Activated CD8-positive, alpha-beta memory T cell treated with anti-CD3 and anti-CD28 coated beads for 1 hour (primary cell): ENCODE measurements at regions not wholly inside any gene's neighbourhood (a gene's known extent, or its start where the extent isn't known, plus 50 kb on each side); places are given as distances from the start of the nearest gene placed in this dataset.
"Not testable (repeated sequence)": the region's sequence is repeated elsewhere in the genome, so short reads cannot be mapped to it uniquely, and the experiment has no call there.

Source experiments
- DNase-seq, 2 donors: peaks; one replicate each; pipeline ENCODE4 v3.0.0-alpha.2; 2020; ENCODE audit warnings: low read depth in 1 of 2; ENCODE audit errors: extremely low read depth in 1 of 2

- DNase-seq, result no peak
Observed at GRCh38 chr3:43838009-43838758, 147.4 kb downstream of the ABHD5 start.

- DNase-seq, result no peak
Observed at GRCh38 chr3:43838877-43839276, 148.1 kb downstream of the ABHD5 start.

GRCh38 chr3:43843386-43843785, 152.6 kb downstream of the ABHD5 start:
- DNase-seq, result no peak

GRCh38 chr3:43844757-43845156, 154.0 kb downstream of the ABHD5 start:
- DNase-seq, result no peak

- not testable (repeated sequence) for DNase-seq
Observed at GRCh38 chr3:43845553-43845952, 154.8 kb downstream of the ABHD5 start.

- no peak for DNase-seq
Observed at GRCh38 chr3:43852066-43852465, 161.3 kb downstream of the ABHD5 start.

GRCh38 chr3:43854283-43854682, 163.5 kb downstream of the ABHD5 start:
- no peak for DNase-seq

- no peak for DNase-seq
Observed at GRCh38 chr3:43854916-43855315, 164.2 kb downstream of the ABHD5 start.

- no peak for DNase-seq
Observed at GRCh38 chr3:43855674-43856299, 165.0 kb downstream of the ABHD5 start.

GRCh38 chr3:43856351-43856750, 165.6 kb downstream of the ABHD5 start:
- no peak for DNase-seq

- DNase-seq, result no peak
Observed at GRCh38 chr3:43856761-43857160, 166.0 kb downstream of the ABHD5 start.

GRCh38 chr3:43857361-43858293, 166.9 kb downstream of the ABHD5 start:
- no peak for DNase-seq

- DNase-seq, result no peak
Observed at GRCh38 chr3:43858294-43858701, 167.6 kb downstream of the ABHD5 start.

GRCh38 chr3:43859766-43860165, 169.0 kb downstream of the ABHD5 start:
- DNase-seq, result no peak

- no peak for DNase-seq
Observed at GRCh38 chr3:43861635-43862034, 170.9 kb downstream of the ABHD5 start.

GRCh38 chr3:43862470-43862869, 171.7 kb downstream of the ABHD5 start:
- no peak for DNase-seq

- no peak for DNase-seq
Observed at GRCh38 chr3:43862992-43863805, 172.5 kb downstream of the ABHD5 start.

GRCh38 chr3:43863966-43864933, 173.5 kb downstream of the ABHD5 start:
- DNase-seq, result no peak

- no peak for DNase-seq
Observed at GRCh38 chr3:43865351-43865750, 174.6 kb downstream of the ABHD5 start.
